ENCODE measurements at regions not wholly inside any gene's neighbourhood (a gene's known extent, or its start where the extent isn't known, plus 50 kb on each side); places are given as distances from the start of the nearest gene placed in this dataset.
A peak's percentile ranks its signal among the peaks of the same experiment; 100 is the strongest.
"Not testable (repeated sequence)": the region's sequence is repeated elsewhere in the genome, so short reads cannot be mapped to it uniquely, and the experiment has no call there.

DNA sequence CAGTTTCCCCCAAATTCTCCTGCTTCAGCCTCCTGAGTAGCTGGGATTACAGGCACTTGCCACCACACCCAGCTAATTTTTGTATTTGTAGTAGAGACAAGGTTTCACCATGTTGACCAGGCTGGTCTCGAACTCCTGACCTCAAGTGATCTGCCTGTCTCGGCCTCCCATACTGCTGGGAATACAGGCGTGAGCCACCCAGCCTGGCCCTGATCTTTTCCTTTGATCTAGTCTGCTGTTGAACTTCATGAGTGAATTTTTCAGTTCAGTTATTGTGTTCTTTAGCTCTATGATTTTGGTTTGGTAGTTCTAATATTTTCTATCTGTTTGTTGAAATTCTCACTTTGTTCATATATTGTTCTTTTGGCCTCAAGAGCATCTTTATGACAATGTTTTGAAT is 83.4 kb upstream of the RAP2C start:
- H3K36me3 ChIP-seq (ENCODE audit: control insufficient read depth, insufficient read depth, low read length); H3K4me1 ChIP-seq (ENCODE audit: control insufficient read depth, insufficient read depth, low read length, poor library complexity, severe bottlenecking); H3K27ac ChIP-seq (ENCODE audit: insufficient read depth, low read length, poor library complexity, severe bottlenecking); H3K27ac Mint-ChIP-seq; H3K9me3 ChIP-seq (ENCODE audit: control insufficient read depth in 2 of 2, low read length in 2 of 2); DNase-seq; H3K4me3 ChIP-seq (ENCODE audit: low read depth, low read length); H3K4me3 Mint-ChIP-seq; ATAC-seq (ENCODE audit: low read depth in 2 of 2); H3K36me3 Mint-ChIP-seq; H3K9me3 Mint-ChIP-seq; H3K27me3 ChIP-seq (ENCODE audit: control insufficient read depth, insufficient read depth, low read length); H3K4me1 Mint-ChIP-seq; H3K27me3 Mint-ChIP-seq: not testable (repeated sequence)

DNA sequence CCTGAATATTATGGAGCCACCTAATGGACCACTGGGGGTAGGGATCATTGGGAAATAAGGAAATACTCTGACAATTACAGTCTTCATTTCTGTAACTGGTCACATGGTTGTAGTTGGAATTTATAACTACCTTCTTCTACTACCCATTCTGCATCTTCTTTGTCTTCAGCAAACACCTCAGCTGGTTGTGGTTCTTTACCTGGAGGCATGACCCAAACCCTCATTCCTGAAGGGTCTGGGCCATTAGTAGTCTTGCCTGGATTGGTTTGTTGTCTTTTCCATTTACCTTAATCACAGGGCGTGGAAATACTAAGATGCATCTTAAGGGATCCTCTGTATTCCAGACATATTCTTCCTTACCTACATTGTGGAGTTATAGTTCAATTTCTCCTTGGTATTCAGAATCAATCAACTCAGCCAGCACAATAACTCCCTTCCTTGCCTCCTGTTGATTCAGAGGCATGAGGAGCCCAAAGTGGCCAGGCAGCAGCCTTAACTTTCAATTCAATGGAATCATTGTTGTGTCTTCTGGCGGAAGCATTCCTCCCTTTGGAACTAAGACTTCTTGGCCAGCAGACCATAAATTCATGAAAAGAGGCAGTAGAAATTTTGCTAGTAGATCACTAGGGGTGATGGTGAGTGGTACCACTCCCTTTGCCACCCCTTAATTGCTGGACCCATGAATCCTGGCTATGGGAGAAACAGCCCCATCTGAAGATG is 75.7 kb upstream of the RAP2C start:
- H3K9me3 Mint-ChIP-seq, result peaks cover 0 to 1% (median 0%) of the 10 kb centered on the region in 7 donors
- H3K4me1 Mint-ChIP-seq, result no peaks in the 10 kb centered on the region
- no peaks in the 10 kb centered on the region for H3K36me3 Mint-ChIP-seq
- Histone ChIP-seq H3K36me3 (ENCODE audit: control insufficient read depth, insufficient read depth, low read length) (no peaks in the 10 kb centered on the region), H3K9me3 (ENCODE audit: control insufficient read depth in 2 of 2, low read length in 2 of 2) (no peaks in the 10 kb centered on the region), H3K4me1 (ENCODE audit: control insufficient read depth, insufficient read depth, low read length, poor library complexity, severe bottlenecking) (no peaks in the 10 kb centered on the region), H3K27me3 (ENCODE audit: control insufficient read depth, insufficient read depth, low read length) (no peaks in the 10 kb centered on the region), H3K27ac (ENCODE audit: insufficient read depth, low read length, poor library complexity, severe bottlenecking) (no peak overlapping the region), H3K4me3 (ENCODE audit: low read depth, low read length) (no peak overlapping the region)
- H3K4me3 Mint-ChIP-seq, result no peak overlapping the region
- ATAC-seq (ENCODE audit: low read depth in 2 of 2) (no peak), DNase-seq (no peak)
- H3K27me3 Mint-ChIP-seq, result no peaks in the 10 kb centered on the region
- no peak overlapping the region for H3K27ac Mint-ChIP-seq

DNA sequence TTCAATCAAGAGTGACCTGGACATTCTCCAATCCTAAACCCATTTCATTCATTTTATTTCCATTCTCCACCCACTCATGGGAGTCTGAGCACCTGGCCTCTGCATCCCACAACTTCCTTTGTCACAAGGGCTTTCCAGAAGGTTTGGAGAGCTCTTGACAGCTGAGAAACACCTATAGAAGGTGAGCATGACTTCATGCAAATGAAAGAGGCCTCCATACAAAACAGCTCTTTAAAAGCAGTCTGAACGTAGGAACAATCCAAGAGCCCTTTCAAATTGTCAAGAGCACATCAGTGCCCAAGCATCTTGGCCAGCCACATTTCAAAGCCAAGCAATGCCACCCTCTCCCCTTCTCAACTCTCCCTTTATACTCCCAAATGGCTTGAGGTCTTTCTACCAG is 74.9 kb upstream of the RAP2C start:
- Histone ChIP-seq H3K4me1 (ENCODE audit: control insufficient read depth, insufficient read depth, low read length, poor library complexity, severe bottlenecking) (no peaks in the 10 kb centered on the region), H3K27me3 (ENCODE audit: control insufficient read depth, insufficient read depth, low read length) (no peaks in the 10 kb centered on the region), H3K9me3 (ENCODE audit: control insufficient read depth in 2 of 2, low read length in 2 of 2) (no peaks in the 10 kb centered on the region), H3K4me3 (ENCODE audit: low read depth, low read length) (no peak overlapping the region), H3K36me3 (ENCODE audit: control insufficient read depth, insufficient read depth, low read length) (no peaks in the 10 kb centered on the region), H3K27ac (ENCODE audit: insufficient read depth, low read length, poor library complexity, severe bottlenecking) (no peak overlapping the region)
- H3K4me3 Mint-ChIP-seq, result no peak overlapping the region
- peaks cover 0 to 4% (median 0%) of the 10 kb centered on the region in 7 donors for H3K9me3 Mint-ChIP-seq
- ATAC-seq (ENCODE audit: low read depth in 2 of 2), result no peak
- H3K27me3 Mint-ChIP-seq, result no peaks in the 10 kb centered on the region
- H3K27ac Mint-ChIP-seq, result no peak overlapping the region
- no peaks in the 10 kb centered on the region for H3K36me3 Mint-ChIP-seq
- no peaks in the 10 kb centered on the region for H3K4me1 Mint-ChIP-seq
- DNase-seq, result no peak

DNA sequence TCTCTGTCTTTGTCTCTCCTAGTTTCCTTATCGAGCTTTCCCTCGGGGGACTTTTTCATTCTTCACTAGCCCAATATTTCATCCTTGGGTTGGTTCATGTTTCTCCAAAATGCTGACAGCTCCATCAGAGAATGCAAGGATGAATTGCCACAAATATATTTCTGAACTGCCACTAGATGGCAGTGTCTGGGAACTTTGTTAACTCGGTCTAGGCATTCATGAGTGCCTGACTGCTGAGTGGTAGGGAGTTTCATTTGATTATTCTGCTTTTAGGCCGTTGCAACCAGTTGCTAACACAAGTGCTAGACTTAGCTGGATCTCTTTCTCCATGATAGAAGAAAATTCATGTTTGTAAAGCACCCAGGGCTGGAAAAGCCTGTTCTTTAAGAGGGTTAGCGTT is 73.5 kb upstream of the RAP2C start:
- no peak for ATAC-seq (ENCODE audit: low read depth in 2 of 2)
- no peak overlapping the region for H3K4me3 Mint-ChIP-seq
- no peaks in the 10 kb centered on the region for H3K9me3 ChIP-seq (ENCODE audit: control insufficient read depth in 2 of 2, low read length in 2 of 2)
- no peaks in the 10 kb centered on the region for H3K36me3 Mint-ChIP-seq
- no peaks in the 10 kb centered on the region for H3K27me3 ChIP-seq (ENCODE audit: control insufficient read depth, insufficient read depth, low read length)
- DNase-seq, result peak in 2 of 3 donors; percentile 38 to 55
- H3K9me3 Mint-ChIP-seq, result peaks cover 0 to 4% (median 0%) of the 10 kb centered on the region in 7 donors
- H3K27ac Mint-ChIP-seq, result no peak overlapping the region
- H3K27ac ChIP-seq (ENCODE audit: insufficient read depth, low read length, poor library complexity, severe bottlenecking), result no peak overlapping the region
- H3K4me1 Mint-ChIP-seq, result no peaks in the 10 kb centered on the region
- H3K36me3 ChIP-seq (ENCODE audit: control insufficient read depth, insufficient read depth, low read length), result no peaks in the 10 kb centered on the region
- no peaks in the 10 kb centered on the region for H3K4me1 ChIP-seq (ENCODE audit: control insufficient read depth, insufficient read depth, low read length, poor library complexity, severe bottlenecking)
- no peak overlapping the region for H3K4me3 ChIP-seq (ENCODE audit: low read depth, low read length)
- no peaks in the 10 kb centered on the region for H3K27me3 Mint-ChIP-seq

DNA sequence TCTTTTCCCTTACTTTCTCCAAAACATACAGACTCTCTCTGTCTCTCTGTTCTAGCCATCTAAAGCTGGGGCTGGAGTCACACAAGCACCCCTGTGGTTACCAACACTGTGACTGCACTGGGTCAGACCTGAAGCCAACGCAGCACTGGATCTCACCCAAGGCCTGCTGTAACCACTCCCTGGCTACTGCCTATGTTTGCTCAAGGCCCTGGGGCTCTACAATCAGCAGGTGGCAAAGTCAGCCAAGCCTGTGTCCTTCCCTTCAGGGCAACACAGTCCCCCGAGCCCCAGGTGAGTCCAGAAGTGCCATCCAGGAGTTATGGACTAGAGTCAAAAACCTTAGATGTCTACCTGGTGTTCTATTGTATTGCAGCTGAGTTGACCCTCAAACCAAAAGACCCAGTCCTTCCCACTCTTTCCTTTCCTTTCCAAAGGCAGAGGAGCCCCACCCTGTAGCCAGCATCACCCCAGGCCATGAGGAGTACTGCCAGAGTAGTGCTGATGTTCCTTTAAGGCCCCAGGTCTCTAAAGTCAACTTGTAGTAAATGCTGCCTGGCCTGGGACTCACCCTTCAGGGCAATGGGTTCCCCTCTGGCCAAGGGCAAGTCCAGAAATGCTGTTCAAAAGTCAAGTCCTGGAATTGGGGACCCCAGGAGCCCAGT is 58.8 kb upstream of the RAP2C start:
- no peak overlapping the region for H3K4me3 ChIP-seq (ENCODE audit: low read depth, low read length)
- Mint-ChIP-seq H3K27ac (no peak overlapping the region), H3K4me3 (peak overlapping the region in 1 of 4 donors; percentile 43), H3K4me1 (peaks cover 0 to 4% (median 0%) of the 10 kb centered on the region in 4 donors), H3K27me3 (no peaks in the 10 kb centered on the region), H3K9me3 (no peaks in the 10 kb centered on the region), H3K36me3 (no peaks in the 10 kb centered on the region)
- H3K9me3 ChIP-seq (ENCODE audit: control insufficient read depth in 2 of 2, low read length in 2 of 2), result no peaks in the 10 kb centered on the region
- no peaks in the 10 kb centered on the region for H3K27me3 ChIP-seq (ENCODE audit: control insufficient read depth, insufficient read depth, low read length)
- no peak for DNase-seq
- no peaks in the 10 kb centered on the region for H3K4me1 ChIP-seq (ENCODE audit: control insufficient read depth, insufficient read depth, low read length, poor library complexity, severe bottlenecking)
- no peaks in the 10 kb centered on the region for H3K36me3 ChIP-seq (ENCODE audit: control insufficient read depth, insufficient read depth, low read length)
- H3K27ac ChIP-seq (ENCODE audit: insufficient read depth, low read length, poor library complexity, severe bottlenecking), result no peak overlapping the region
- ATAC-seq (ENCODE audit: low read depth in 2 of 2), result no peak

DNA sequence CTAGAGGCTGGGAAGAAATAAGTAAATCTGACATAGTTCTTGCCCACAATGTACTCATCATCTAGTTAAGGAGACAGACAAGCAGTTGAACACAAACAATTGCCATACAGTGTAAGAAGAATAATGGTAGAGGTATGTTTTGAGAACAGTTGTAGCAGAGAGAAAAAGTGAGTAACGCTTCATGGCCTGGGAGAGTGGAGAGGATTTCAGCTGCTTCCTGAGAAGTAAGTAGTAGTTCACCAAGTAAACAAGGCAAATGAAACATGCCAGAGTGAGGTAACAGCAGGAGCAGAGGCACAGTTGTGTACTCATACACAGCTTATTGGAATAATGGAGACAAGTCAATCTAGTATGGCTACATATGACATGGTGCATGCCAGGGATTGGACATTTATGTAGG is 53.6 kb upstream of the RAP2C start:
- H3K36me3 ChIP-seq (ENCODE audit: control insufficient read depth, insufficient read depth, low read length), result no peaks in the 10 kb centered on the region
- no peaks in the 10 kb centered on the region for H3K9me3 ChIP-seq (ENCODE audit: control insufficient read depth in 2 of 2, low read length in 2 of 2)
- no peak overlapping the region for H3K27ac ChIP-seq (ENCODE audit: insufficient read depth, low read length, poor library complexity, severe bottlenecking)
- no peaks in the 10 kb centered on the region for H3K4me1 Mint-ChIP-seq
- H3K4me1 ChIP-seq (ENCODE audit: control insufficient read depth, insufficient read depth, low read length, poor library complexity, severe bottlenecking), result no peaks in the 10 kb centered on the region
- H3K9me3 Mint-ChIP-seq, result peaks cover 0 to 2% (median 0%) of the 10 kb centered on the region in 7 donors
- H3K27me3 ChIP-seq (ENCODE audit: control insufficient read depth, insufficient read depth, low read length), result no peaks in the 10 kb centered on the region
- H3K27me3 Mint-ChIP-seq, result no peaks in the 10 kb centered on the region
- H3K36me3 Mint-ChIP-seq, result no peaks in the 10 kb centered on the region
- no peak overlapping the region for H3K4me3 Mint-ChIP-seq
- no peak for DNase-seq
- H3K4me3 ChIP-seq (ENCODE audit: low read depth, low read length), result no peak overlapping the region
- ATAC-seq (ENCODE audit: low read depth in 2 of 2), result no peak
- no peak overlapping the region for H3K27ac Mint-ChIP-seq

DNA sequence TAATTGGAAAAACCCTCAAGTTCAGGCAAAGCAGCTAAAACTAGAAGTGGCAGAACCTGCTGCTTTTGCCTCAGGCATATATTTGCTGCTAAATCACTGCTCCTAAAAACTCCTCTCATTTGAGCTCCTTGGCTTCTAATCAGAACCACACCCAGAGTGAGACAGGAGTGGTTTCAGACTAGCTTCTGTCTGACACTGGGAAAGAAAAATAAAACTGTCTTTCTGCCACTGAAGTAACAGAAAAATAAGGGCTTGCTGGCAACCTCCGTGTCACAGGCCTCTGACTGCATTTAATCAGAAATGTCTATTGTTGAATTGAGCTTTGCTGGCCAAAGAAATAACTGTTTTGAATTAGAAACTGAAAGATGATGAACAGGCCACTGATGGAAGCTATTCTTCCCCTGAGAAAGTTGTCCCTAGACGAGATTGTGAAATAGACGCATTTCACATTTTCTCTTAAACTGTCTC is 52.1 kb upstream of the RAP2C start:
- no peaks in the 10 kb centered on the region for H3K4me1 Mint-ChIP-seq
- Histone ChIP-seq H3K36me3 (ENCODE audit: control insufficient read depth, insufficient read depth, low read length) (no peaks in the 10 kb centered on the region), H3K4me1 (ENCODE audit: control insufficient read depth, insufficient read depth, low read length, poor library complexity, severe bottlenecking) (no peaks in the 10 kb centered on the region), H3K9me3 (ENCODE audit: control insufficient read depth in 2 of 2, low read length in 2 of 2) (no peaks in the 10 kb centered on the region), H3K27ac (ENCODE audit: insufficient read depth, low read length, poor library complexity, severe bottlenecking) (no peak overlapping the region), H3K27me3 (ENCODE audit: control insufficient read depth, insufficient read depth, low read length) (no peaks in the 10 kb centered on the region), H3K4me3 (ENCODE audit: low read depth, low read length) (no peak overlapping the region)
- no peak for ATAC-seq (ENCODE audit: low read depth in 2 of 2)
- no peak overlapping the region for H3K4me3 Mint-ChIP-seq
- H3K9me3 Mint-ChIP-seq, result peaks cover 0 to 2% (median 0%) of the 10 kb centered on the region in 7 donors
- H3K27me3 Mint-ChIP-seq, result no peaks in the 10 kb centered on the region
- no peak overlapping the region for H3K27ac Mint-ChIP-seq
- H3K36me3 Mint-ChIP-seq, result no peaks in the 10 kb centered on the region
- DNase-seq, result no peak

DNA sequence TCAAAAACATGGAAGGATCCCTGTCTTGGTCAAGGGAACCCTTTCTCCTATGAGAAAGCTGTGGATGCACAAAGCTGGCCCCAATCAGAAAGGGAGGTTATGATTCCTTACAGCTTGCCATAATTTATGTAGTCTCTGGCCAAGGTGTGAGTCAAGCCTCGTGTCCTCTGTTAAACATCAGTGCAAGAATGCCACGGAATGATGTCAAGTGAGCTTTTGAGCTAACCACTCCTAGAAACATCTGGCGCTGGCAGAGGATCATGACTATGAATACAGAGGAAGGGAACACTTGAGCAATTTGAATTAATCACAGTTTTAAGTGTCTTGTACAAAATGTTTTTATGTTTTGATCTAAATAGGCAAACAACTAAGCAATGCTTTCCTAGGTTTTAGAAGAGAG is 51.5 kb upstream of the RAP2C start:
- H3K27ac ChIP-seq (ENCODE audit: insufficient read depth, low read length, poor library complexity, severe bottlenecking), result no peak overlapping the region
- DNase-seq (no peak), ATAC-seq (ENCODE audit: low read depth in 2 of 2) (no peak)
- peaks cover 0 to 2% (median 0%) of the 10 kb centered on the region in 7 donors for H3K9me3 Mint-ChIP-seq
- H3K4me1 ChIP-seq (ENCODE audit: control insufficient read depth, insufficient read depth, low read length, poor library complexity, severe bottlenecking), result no peaks in the 10 kb centered on the region
- H3K27me3 ChIP-seq (ENCODE audit: control insufficient read depth, insufficient read depth, low read length), result no peaks in the 10 kb centered on the region
- H3K4me3 Mint-ChIP-seq, result no peak overlapping the region
- no peaks in the 10 kb centered on the region for H3K9me3 ChIP-seq (ENCODE audit: control insufficient read depth in 2 of 2, low read length in 2 of 2)
- no peaks in the 10 kb centered on the region for H3K27me3 Mint-ChIP-seq
- H3K4me3 ChIP-seq (ENCODE audit: low read depth, low read length), result no peak overlapping the region
- no peaks in the 10 kb centered on the region for H3K4me1 Mint-ChIP-seq
- no peaks in the 10 kb centered on the region for H3K36me3 ChIP-seq (ENCODE audit: control insufficient read depth, insufficient read depth, low read length)
- H3K36me3 Mint-ChIP-seq, result no peaks in the 10 kb centered on the region
- no peak overlapping the region for H3K27ac Mint-ChIP-seq

Measured in CD4-positive, CD25-positive, alpha-beta regulatory T cell (primary cell).